ENCODE measurements at regions not wholly inside any gene's neighbourhood (a gene's known extent, or its start where the extent isn't known, plus 50 kb on each side); places are given as distances from the start of the nearest gene placed in this dataset.

DNA sequence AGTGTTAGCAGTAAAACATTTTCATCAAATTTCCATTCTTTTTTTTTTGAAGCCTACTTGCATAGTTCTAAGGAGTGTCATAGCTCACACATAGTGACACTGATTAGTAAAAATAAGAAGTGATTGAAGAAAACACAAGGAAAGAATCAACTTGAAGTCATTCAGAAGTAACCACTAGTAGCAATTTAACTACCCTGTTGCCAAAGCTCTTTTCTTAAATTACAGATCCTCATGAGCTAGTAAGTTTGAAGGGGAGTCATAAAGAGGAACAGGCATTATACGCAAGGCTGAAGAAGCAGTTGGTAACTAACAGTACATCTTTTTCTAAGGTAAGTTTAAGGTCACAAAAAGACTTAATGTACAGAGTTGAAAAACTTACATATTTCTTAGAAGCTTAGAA is 332.2 kb downstream of the CHRM3 start:
- dilution Hi-C loops (cut with HindIII; ENCODE audit: low sequenced_read_pairs, unreplicated experiment) = no loop called here
- no peak overlapping the region for H2BK20ac ChIP-seq (ENCODE audit: low read depth, low read length)
- no peak overlapping the region for H3K14ac ChIP-seq (replicated peaks; ENCODE audit: low read depth, low read length)
- H3K9me3 ChIP-seq (ENCODE audit: control insufficient read depth, insufficient read depth, low read length) = 0 out of 2 replicates have a peak, but pooled peaks cover 4% of the 10 kb centered on the region
- no peak overlapping the region for H2AK9ac ChIP-seq (replicated peaks; ENCODE audit: low read depth, low read length, poor library complexity)
- no peak overlapping the region for H2BK5ac ChIP-seq (ENCODE audit: low read depth, low read length, poor library complexity, severe bottlenecking)
- no peak overlapping the region for H3K4ac ChIP-seq (ENCODE audit: low read depth, low read length)
- DNase-seq (no peak), ATAC-seq (ENCODE audit: low read depth) (no peak)
- H3K79me1 ChIP-seq (ENCODE audit: low read depth in 1 of 2, low read length in 2 of 2) = no peaks in the 10 kb centered on the region
- ChIA-PET CTCF (no interaction called here), POLR2A (ENCODE audit: unreplicated experiment) (no interaction called here)
- H4K5ac ChIP-seq (ENCODE audit: low read depth, low read length) = no peak overlapping the region
- no peaks in the 10 kb centered on the region for H3K9me1 ChIP-seq (ENCODE audit: insufficient read depth, low read length)
- no peak overlapping the region for H3K56ac ChIP-seq (ENCODE audit: extremely low read depth, insufficient read depth, low read length)
- H4K91ac ChIP-seq (ENCODE audit: insufficient read depth, low read depth, low read length) = no peak overlapping the region
- no peak overlapping the region for H2BK15ac ChIP-seq (ENCODE audit: low read depth, low read length)
- in situ Hi-C loops (cut with MboI; ENCODE audit: low sequenced_read_pairs) = no loop called here
- no peaks in the 10 kb centered on the region for H4K20me1 ChIP-seq (ENCODE audit: insufficient read depth, low read length)
- no peak overlapping the region for H4K8ac ChIP-seq (ENCODE audit: low read depth in 2 of 2, low read length in 2 of 2)
- no TSS peak for BruUV-seq (replicated peaks)
- H2AK5ac ChIP-seq (ENCODE audit: low read depth, low read length) = no peak overlapping the region
- no CpG with 5 or more reads among the region's 1 CpG for WGBS, 2 experiments (ENCODE audit: extremely low coverage in 2 of 2, insufficient read length in 1 of 2)
- no peak overlapping the region for H3K4me3 ChIP-seq (ENCODE audit: insufficient read depth, low read depth, low read length)
- TF ChIP-seq RCOR1 (IDR thresholded peaks at IDR 0.05; ENCODE audit: insufficient replicate concordance, low read length) (no peak), MXI1 (IDR thresholded peaks at IDR 0.05; ENCODE audit: borderline replicate concordance, low read depth, low read length) (no peak), CHD1 (IDR thresholded peaks at IDR 0.05; ENCODE audit: low read depth, low read length) (no peak), CEBPB (IDR thresholded peaks at IDR 0.05; ENCODE audit: low read depth, low read length) (no peak), BHLHE40 (IDR thresholded peaks at IDR 0.05; ENCODE audit: low read depth, low read length) (no peak), RAD21 (IDR thresholded peaks at IDR 0.05; ENCODE audit: low read length) (no peak), FOS (IDR thresholded peaks at IDR 0.05; ENCODE audit: low read depth, low read length) (no peak), SMC3 (IDR thresholded peaks at IDR 0.05; ENCODE audit: low read depth, low read length) (no peak), RFX5 (IDR thresholded peaks at IDR 0.05; ENCODE audit: low read depth, low read length) (no peak), MAFK (IDR thresholded peaks at IDR 0.05; ENCODE audit: low read depth, low read length) (no peak), NFE2L2 (IDR thresholded peaks at IDR 0.05; ENCODE audit: low read depth, low read length) (no peak)
- TF ChIP-seq, protein P1, sequence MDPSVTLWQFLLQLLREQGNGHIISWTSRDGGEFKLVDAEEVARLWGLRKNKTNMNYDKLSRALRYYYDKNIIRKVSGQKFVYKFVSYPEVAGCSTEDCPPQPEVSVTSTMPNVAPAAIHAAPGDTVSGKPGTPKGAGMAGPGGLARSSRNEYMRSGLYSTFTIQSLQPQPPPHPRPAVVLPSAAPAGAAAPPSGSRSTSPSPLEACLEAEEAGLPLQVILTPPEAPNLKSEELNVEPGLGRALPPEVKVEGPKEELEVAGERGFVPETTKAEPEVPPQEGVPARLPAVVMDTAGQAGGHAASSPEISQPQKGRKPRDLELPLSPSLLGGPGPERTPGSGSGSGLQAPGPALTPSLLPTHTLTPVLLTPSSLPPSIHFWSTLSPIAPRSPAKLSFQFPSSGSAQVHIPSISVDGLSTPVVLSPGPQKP (IDR thresholded peaks at IDR 0.05; ENCODE audit: borderline replicate concordance, low read depth, low read length) = no peak
- TF ChIP-seq, protein P2, sequence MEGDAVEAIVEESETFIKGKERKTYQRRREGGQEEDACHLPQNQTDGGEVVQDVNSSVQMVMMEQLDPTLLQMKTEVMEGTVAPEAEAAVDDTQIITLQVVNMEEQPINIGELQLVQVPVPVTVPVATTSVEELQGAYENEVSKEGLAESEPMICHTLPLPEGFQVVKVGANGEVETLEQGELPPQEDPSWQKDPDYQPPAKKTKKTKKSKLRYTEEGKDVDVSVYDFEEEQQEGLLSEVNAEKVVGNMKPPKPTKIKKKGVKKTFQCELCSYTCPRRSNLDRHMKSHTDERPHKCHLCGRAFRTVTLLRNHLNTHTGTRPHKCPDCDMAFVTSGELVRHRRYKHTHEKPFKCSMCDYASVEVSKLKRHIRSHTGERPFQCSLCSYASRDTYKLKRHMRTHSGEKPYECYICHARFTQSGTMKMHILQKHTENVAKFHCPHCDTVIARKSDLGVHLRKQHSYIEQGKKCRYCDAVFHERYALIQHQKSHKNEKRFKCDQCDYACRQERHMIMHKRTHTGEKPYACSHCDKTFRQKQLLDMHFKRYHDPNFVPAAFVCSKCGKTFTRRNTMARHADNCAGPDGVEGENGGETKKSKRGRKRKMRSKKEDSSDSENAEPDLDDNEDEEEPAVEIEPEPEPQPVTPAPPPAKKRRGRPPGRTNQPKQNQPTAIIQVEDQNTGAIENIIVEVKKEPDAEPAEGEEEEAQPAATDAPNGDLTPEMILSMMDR (conservative IDR thresholded peaks at IDR 0.05; ENCODE audit: low read depth, low read length) = no peak
- no peaks in the 10 kb centered on the region for H3K4me1 ChIP-seq (ENCODE audit: control insufficient read depth, insufficient read depth, low read length)
- no peak overlapping the region for H2AFZ ChIP-seq (replicated peaks; ENCODE audit: low read length, poor library complexity)
- H3K18ac ChIP-seq (ENCODE audit: low read depth, low read length) = no peak overlapping the region
- no peaks in the 10 kb centered on the region for H3K27me3 ChIP-seq (ENCODE audit: control insufficient read depth, insufficient read depth, low read length)
- H3K27ac ChIP-seq (ENCODE audit: insufficient read depth, low read length) = no peak overlapping the region
- no peak overlapping the region for H3K9ac ChIP-seq (ENCODE audit: low read depth, low read length)
- no peak overlapping the region for H3K23ac ChIP-seq (ENCODE audit: low read depth, low read length)
- intact Hi-C loops (cut with micrococcal nuclease) = no loop called here
- no peaks in the 10 kb centered on the region for H3K36me3 ChIP-seq (ENCODE audit: control insufficient read depth, insufficient read depth, low read length)
- no peak overlapping the region for H3K4me2 ChIP-seq (ENCODE audit: low read depth, low read length)
- no peak overlapping the region for H2BK120ac ChIP-seq (ENCODE audit: low read depth, low read length)

Data from IMR-90 (cell line).